ENCODE measurements at regions not wholly inside any gene's neighbourhood (a gene's known extent, or its start where the extent isn't known, plus 50 kb on each side); places are given as distances from the start of the nearest gene placed in this dataset.

GRCh38 chr12:118855858-118856257, 125.5 kb upstream of the SRRM4 start:
- ChIA-PET POLR2A (no interaction called here), CTCF (no interaction called here)
- no peak for TF ChIP-seq MXD4 (CRISPR knock-in tag; IDR thresholded peaks at IDR 0.05; ENCODE audit: borderline replicate concordance)
- TF ChIP-seq, protein P1, sequence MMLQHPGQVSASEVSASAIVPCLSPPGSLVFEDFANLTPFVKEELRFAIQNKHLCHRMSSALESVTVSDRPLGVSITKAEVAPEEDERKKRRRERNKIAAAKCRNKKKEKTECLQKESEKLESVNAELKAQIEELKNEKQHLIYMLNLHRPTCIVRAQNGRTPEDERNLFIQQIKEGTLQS (CRISPR knock-in tag; conservative IDR thresholded peaks at IDR 0.05) = no peak
- TF ChIP-seq, protein P2, sequence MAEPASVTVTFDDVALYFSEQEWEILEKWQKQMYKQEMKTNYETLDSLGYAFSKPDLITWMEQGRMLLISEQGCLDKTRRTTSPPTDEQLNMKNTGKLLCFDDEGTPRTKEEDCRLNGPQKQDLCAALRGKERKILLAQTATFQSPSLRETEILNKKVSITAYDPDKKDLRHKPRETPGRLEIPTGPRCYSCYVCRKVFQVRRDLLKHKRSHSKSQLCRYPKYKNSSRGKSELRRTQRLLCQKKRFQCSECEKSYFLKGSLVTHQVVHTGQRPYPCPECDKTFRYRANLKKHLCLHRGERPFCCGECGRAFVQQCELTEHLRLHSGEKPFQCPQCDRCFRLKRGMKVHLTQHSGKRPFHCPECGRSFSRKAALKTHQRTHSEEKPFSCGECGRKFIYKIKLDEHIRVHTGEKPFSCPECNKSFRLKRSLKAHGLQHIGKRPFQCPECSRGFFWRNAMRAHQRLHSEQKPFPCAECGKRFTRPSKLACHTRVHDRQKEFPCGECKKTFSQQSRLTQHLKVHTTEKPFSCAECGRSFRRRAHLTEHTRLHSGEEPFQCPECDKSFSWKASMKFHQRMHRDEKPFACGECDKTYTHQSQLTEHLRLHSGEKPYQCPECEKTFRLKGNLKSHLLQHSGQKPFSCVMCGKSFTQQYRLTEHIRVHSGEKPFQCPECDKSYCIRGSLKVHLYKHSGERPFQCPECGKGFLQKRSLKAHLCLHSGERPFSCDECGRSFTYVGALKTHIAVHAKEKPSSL (CRISPR knock-in tag; conservative IDR thresholded peaks at IDR 0.05) = no peak
- TF ChIP-seq SOX15 (CRISPR knock-in tag; IDR thresholded peaks at IDR 0.05) = no peak
- TF ChIP-seq, protein P3, sequence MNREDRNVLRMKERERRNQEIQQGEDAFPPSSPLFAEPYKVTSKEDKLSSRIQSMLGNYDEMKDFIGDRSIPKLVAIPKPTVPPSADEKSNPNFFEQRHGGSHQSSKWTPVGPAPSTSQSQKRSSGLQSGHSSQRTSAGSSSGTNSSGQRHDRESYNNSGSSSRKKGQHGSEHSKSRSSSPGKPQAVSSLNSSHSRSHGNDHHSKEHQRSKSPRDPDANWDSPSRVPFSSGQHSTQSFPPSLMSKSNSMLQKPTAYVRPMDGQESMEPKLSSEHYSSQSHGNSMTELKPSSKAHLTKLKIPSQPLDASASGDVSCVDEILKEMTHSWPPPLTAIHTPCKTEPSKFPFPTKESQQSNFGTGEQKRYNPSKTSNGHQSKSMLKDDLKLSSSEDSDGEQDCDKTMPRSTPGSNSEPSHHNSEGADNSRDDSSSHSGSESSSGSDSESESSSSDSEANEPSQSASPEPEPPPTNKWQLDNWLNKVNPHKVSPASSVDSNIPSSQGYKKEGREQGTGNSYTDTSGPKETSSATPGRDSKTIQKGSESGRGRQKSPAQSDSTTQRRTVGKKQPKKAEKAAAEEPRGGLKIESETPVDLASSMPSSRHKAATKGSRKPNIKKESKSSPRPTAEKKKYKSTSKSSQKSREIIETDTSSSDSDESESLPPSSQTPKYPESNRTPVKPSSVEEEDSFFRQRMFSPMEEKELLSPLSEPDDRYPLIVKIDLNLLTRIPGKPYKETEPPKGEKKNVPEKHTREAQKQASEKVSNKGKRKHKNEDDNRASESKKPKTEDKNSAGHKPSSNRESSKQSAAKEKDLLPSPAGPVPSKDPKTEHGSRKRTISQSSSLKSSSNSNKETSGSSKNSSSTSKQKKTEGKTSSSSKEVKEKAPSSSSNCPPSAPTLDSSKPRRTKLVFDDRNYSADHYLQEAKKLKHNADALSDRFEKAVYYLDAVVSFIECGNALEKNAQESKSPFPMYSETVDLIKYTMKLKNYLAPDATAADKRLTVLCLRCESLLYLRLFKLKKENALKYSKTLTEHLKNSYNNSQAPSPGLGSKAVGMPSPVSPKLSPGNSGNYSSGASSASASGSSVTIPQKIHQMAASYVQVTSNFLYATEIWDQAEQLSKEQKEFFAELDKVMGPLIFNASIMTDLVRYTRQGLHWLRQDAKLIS (CRISPR knock-in tag; IDR thresholded peaks at IDR 0.05; ENCODE audit: borderline replicate concordance) = no peak
- no peaks in the 10 kb centered on the region for H3K36me3 Mint-ChIP-seq
- peaks cover 13% of the 10 kb centered on the region for H3K4me1 Mint-ChIP-seq
- peaks cover 4% of the 10 kb centered on the region for H3K27me3 Mint-ChIP-seq (ENCODE audit: low read depth)
- DNase-seq (ENCODE audit: low spot score) (no peak), ATAC-seq (no peak)
- H3K27ac Mint-ChIP-seq = no peak overlapping the region
- no peak overlapping the region for H3K4me3 Mint-ChIP-seq
- no peaks in the 10 kb centered on the region for H3K9me3 Mint-ChIP-seq

DNA sequence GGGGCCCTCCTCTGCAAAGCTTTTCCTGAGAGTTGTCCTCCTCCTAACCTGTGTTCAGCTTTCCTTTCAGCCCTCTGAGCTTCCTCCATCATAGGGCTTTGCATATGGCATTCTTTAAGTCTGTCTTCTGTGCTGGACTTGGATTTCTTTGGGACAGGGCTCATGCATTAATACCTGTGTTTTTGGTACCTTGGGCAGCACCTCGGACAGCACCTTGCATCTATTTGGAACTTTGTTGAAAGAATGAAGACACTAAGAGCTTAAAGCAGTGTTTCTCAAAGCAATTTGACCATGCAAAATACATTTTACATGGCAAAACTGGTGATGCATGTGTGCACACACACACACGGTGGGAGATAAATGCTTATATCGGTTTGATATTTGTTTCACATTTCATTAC, 115.0 kb upstream of the SRRM4 start:
- no peak for ATAC-seq
- Mint-ChIP-seq H3K27ac (no peak overlapping the region), H3K9me3 (no peaks in the 10 kb centered on the region), H3K4me3 (no peak overlapping the region), H3K4me1 (peaks cover 7% of the 10 kb centered on the region), H3K27me3 (ENCODE audit: low read depth) (peaks cover 7% of the 10 kb centered on the region), H3K36me3 (no peaks in the 10 kb centered on the region)
- TF ChIP-seq, protein P4, sequence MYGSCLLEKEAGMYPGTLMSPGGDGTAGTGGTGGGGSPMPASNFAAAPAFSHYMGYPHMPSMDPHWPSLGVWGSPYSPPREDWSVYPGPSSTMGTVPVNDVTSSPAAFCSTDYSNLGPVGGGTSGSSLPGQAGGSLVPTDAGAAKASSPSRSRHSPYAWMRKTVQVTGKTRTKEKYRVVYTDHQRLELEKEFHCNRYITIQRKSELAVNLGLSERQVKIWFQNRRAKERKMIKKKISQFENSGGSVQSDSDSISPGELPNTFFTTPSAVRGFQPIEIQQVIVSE (CRISPR knock-in tag; IDR thresholded peaks at IDR 0.05; ENCODE audit: borderline replicate concordance) = no peak
- no peak for TF ChIP-seq ZSCAN18 (CRISPR knock-in tag; IDR thresholded peaks at IDR 0.05)
- TF ChIP-seq NFE2L1 (CRISPR knock-in tag; IDR thresholded peaks at IDR 0.05) = 0 out of 2 replicates have a peak, but pooled peaks have one; percentile 29
- TF ChIP-seq, protein P1 (CRISPR knock-in tag; conservative IDR thresholded peaks at IDR 0.05) = no peak
- TF ChIP-seq EMX1 (CRISPR knock-in tag; IDR thresholded peaks at IDR 0.05) = no peak
- no peak for TF ChIP-seq TCF7 (CRISPR knock-in tag; IDR thresholded peaks at IDR 0.05; ENCODE audit: low read depth)
- TF ChIP-seq ZMAT4 (CRISPR knock-in tag; IDR thresholded peaks at IDR 0.05) = no peak
- peak; percentile 48; the same call in 1 of the 2 replicates for TF ChIP-seq TEAD4 (CRISPR knock-in tag; IDR thresholded peaks at IDR 0.05)
- TF ChIP-seq, protein P5, sequence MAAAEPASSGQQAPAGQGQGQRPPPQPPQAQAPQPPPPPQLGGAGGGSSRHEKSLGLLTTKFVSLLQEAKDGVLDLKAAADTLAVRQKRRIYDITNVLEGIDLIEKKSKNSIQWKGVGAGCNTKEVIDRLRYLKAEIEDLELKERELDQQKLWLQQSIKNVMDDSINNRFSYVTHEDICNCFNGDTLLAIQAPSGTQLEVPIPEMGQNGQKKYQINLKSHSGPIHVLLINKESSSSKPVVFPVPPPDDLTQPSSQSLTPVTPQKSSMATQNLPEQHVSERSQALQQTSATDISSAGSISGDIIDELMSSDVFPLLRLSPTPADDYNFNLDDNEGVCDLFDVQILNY (CRISPR knock-in tag; IDR thresholded peaks at IDR 0.05) = no peak
- no peak for TF ChIP-seq ZBTB21 (CRISPR knock-in tag; IDR thresholded peaks at IDR 0.05; ENCODE audit: borderline replicate concordance)
- DNase-seq (ENCODE audit: low spot score) = peak; percentile 39
- CTCF ChIA-PET = no interaction called here
- POLR2A ChIA-PET = no interaction called here
